A549 (cell line): ENCODE measurements at regions not wholly inside any gene's neighbourhood (a gene's known extent, or its start where the extent isn't known, plus 50 kb on each side); places are given as distances from the start of the nearest gene placed in this dataset.

Source experiments
- ATAC-seq, 2 experiments: fragments of 200-7000 bp in 1 of 2; fragments of >200 bp in 1 of 2; cut with Nextera tagmentation in 1 of 2; cut with Tn5 transposase in 1 of 2; 3 replicates each; pipeline versions ENCODE4 v1.8.0 to v1.9.1; 2018 to 2020; ENCODE audit warnings: mild to moderate bottlenecking in 1 of 2, moderate library complexity in 1 of 2
- CTCF ChIA-PET: fragments of 300-600 bp; sonication (Branson Sonifier 250); formaldehyde crosslinking; extraction: SDS; loops from one replicate; lab custom pipeline; 2021; ENCODE audit warnings: antibody characterized with exemption, inconsistent platforms; lab: Yijun Ruan, JAX
- POLR2A ChIA-PET: fragments of 350-600 bp; formaldehyde crosslinking; extraction: SDS; loops from one replicate; lab custom pipeline; 2021; ENCODE audit warnings: antibody characterized with exemption, inconsistent platforms; lab: Yijun Ruan, JAX
- DNase-seq, 2 experiments: peaks; one replicate each; pipeline versions ENCODE4 v3.0.0 to v3.0.0-alpha.2; 2011 to 2016; ENCODE audit warnings: low read depth in 1 of 2, low spot score in 1 of 2
- FAIRE-seq: peaks from 2 replicates; lab custom pipeline; 2011; peaks lifted over from hg19 to GRCh38; lab: Jason Lieb, UNC
- H3K27ac ChIP-seq, 2 experiments: fragments of >200 bp; sonication (Bioruptor Twin); formaldehyde crosslinking; 3 replicates each; pipeline ENCODE4 v1.5.1; 2016 to 2017
- H3K4me1 ChIP-seq: fragments of >200 bp; sonication (Bioruptor Twin); formaldehyde crosslinking; 3 replicates; pipeline ENCODE4 v1.6.1; 2016
- H3K4me2 ChIP-seq: fragments of >200 bp; sonication (Bioruptor Twin); formaldehyde crosslinking; 3 replicates; pipeline ENCODE4 v1.6.1; 2016
- H3K4me3 ChIP-seq: fragments of >200 bp; sonication (Bioruptor Twin); formaldehyde crosslinking; 3 replicates; pipeline ENCODE4 v1.5.1; 2016
- H3K9me3 ChIP-seq: fragments of >200 bp; sonication (Bioruptor Twin); formaldehyde crosslinking; 3 replicates; pipeline ENCODE4 v1.6.1; 2016
- CEBPB ChIP-seq, 2 experiments: fragments of >200 bp in 1 of 2; sonication (Bioruptor Twin) in 1 of 2; formaldehyde crosslinking in 1 of 2; IDR thresholded peaks; 2 replicates each; pipeline ENCODE4 v1.6.1; 2012 to 2016
- CHD2 ChIP-seq: fragments of 150-350 bp; IDR thresholded peaks from 2 replicates; pipeline ENCODE4 v1.6.1; 2014; ENCODE audit warnings: low read length; ENCODE audit not compliant: partially characterized antibody
- GATA3 ChIP-seq: IDR thresholded peaks from 2 replicates; pipeline ENCODE4 v1.6.1; 2012; ENCODE audit warnings: borderline replicate concordance
- HDAC2 ChIP-seq: fragments of 200-600 bp; sonication (generic); IDR thresholded peaks from 2 replicates; pipeline ENCODE4 v1.6.1; 2016
- JUN ChIP-seq, 2 experiments: fragments of >200 bp; sonication (Bioruptor Twin); formaldehyde crosslinking; IDR thresholded peaks; 2 replicates in 1 of 2; 3 replicates in 1 of 2; pipeline ENCODE4 v1.6.1; 2016 to 2017
- KDM1A ChIP-seq: fragments of 200-600 bp; sonication (generic); IDR thresholded peaks from 2 replicates; pipeline ENCODE4 v1.6.1; 2016; ENCODE audit warnings: low read depth, mild to moderate bottlenecking
- MAFK ChIP-seq: fragments of 450-650 bp; IDR thresholded peaks from 2 replicates; pipeline ENCODE4 v1.6.1; 2014; ENCODE audit not compliant: partially characterized antibody
- NR3C1 ChIP-seq: fragments of >200 bp; sonication (Bioruptor Twin); formaldehyde crosslinking; IDR thresholded peaks from 3 replicates; pipeline ENCODE4 v1.6.1; 2017
- RFX5 ChIP-seq: fragments of 450-650 bp; IDR thresholded peaks from 2 replicates; pipeline ENCODE4 v1.7.1; 2014; ENCODE audit warnings: antibody characterized with exemption, mild to moderate bottlenecking, moderate library complexity
- RNF2 ChIP-seq: fragments of 200-600 bp; sonication (generic); IDR thresholded peaks from 2 replicates; pipeline ENCODE4 v1.6.1; 2016; ENCODE audit warnings: low read depth, mild to moderate bottlenecking, antibody characterized with exemption, moderate library complexity, borderline replicate concordance
- TFCP2L1 ChIP-seq: fragments of 250-450 bp; sonication (Bioruptor Pico); IDR thresholded peaks from 2 replicates; pipeline ENCODE4 v1.5.0; 2021; ENCODE audit warnings: mild to moderate bottlenecking
- ZC3H11A ChIP-seq: fragments of 450-650 bp; IDR thresholded peaks from 2 replicates; pipeline ENCODE4 v1.6.1; 2014; ENCODE audit warnings: antibody characterized with exemption, mild to moderate bottlenecking
- WGBS: methylation state at CpG from one replicate; pipeline ENCODE4 v1.1.6; 2017; ENCODE audit errors: missing lambda C conversion rate; 5-methylcytosine and 5-hydroxymethylcytosine counted together
- TF ChIP-seq, protein P1 (sequence below): fragments of 450-650 bp; IDR thresholded peaks from 2 replicates; pipeline ENCODE4 v1.6.1; 2014; ENCODE audit warnings: antibody characterized with exemption
- TF ChIP-seq, protein P2 (sequence below): fragments of 250-450 bp; sonication (Bioruptor Pico); IDR thresholded peaks from 2 replicates; pipeline ENCODE4 v1.5.0; 2020; ENCODE audit warnings: low read depth, mild to moderate bottlenecking, moderate library complexity
- TF ChIP-seq, protein P3 (sequence below): fragments of >200 bp; sonication (Bioruptor Twin); formaldehyde crosslinking; IDR thresholded peaks from 3 replicates; pipeline ENCODE4 v1.5.1; 2016
- TF ChIP-seq, protein P4 (sequence below): IDR thresholded peaks from 2 replicates; pipeline ENCODE4 v1.6.1; 2012; ENCODE audit warnings: low read depth, borderline replicate concordance
- TF ChIP-seq, protein P5 (sequence below): fragments of >200 bp; sonication (Bioruptor Twin); formaldehyde crosslinking; IDR thresholded peaks from 2 replicates; pipeline ENCODE4 v1.6.1; 2016

DNA sequence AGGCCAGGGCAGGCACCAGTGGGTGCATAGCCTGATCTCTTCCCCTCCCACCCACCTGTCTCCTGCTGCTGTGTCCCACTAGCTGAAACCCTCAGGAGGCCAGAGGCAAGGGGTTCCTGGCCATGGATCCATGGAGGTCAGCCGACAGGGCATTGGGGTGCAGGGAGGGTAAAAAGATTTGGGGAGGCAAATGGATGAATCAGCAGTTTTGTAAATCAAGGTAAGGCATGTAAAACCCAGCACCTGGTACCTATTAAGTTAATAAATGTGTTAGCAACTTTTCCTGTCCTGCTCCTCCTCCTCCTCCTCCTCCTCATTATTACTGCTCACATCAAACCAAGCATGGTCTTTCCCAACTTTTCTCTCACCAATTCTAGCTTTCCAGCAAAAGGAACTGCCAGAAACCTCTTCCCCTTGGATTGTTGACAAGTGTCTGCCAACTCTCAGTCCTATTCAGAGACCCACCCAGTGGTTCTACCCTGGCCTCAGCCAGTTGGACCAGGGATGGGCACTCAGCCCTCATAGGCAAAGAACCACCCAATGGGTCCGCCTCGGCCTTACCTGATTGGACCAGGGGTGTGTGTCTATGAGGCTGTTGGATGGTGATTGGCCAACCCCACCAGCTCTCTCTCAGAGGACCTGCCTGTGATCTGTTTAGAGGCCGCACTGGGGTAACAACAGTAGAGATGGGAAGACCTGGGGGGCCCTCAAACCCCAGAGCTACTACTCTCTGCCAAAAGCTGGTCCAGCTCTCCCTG lies 155.7 kb upstream of the GSC start:
- H3K27ac ChIP-seq = no peak overlapping the region
- DNase-seq (no peak), FAIRE-seq (no peak), ATAC-seq (no peak)
- TF ChIP-seq MAFK = peak; percentile 76
- TF ChIP-seq ZC3H11A = no peak
- H3K4me3 ChIP-seq = no peak overlapping the region
- POLR2A ChIA-PET = no interaction called here
- WGBS = 75% methylated on average over 4 of the region's 4 CpGs
- no peak overlapping the region for H3K4me2 ChIP-seq
- H3K4me1 ChIP-seq = no peaks in the 10 kb centered on the region
- CTCF ChIA-PET = no interaction called here
- H3K9me3 ChIP-seq = no peaks in the 10 kb centered on the region

DNA sequence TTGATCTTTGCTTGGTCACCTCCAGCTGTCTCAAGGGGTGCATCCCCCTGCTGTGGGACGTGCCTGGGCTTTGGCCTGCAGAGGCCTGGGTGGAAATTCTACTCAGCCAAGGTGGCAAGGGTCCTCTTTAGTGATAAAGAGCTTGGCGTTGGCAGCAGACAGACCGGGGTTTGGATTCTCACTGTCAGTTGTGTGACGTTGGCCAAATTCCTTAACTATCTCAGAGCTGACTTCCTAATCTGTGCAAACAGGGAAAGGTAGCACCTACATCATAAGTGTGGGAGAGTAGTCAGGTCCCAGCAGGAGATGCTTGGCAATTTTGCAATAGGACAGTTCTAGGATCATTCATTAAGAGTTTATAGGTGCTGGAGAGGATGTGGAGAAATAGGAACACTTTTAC lies 154.3 kb upstream of the GSC start:
- H3K4me1 ChIP-seq = no peaks in the 10 kb centered on the region
- no peak for FAIRE-seq
- ATAC-seq = no peak
- POLR2A ChIA-PET = no interaction called here
- H3K9me3 ChIP-seq = no peaks in the 10 kb centered on the region
- H3K27ac ChIP-seq = no peak overlapping the region
- no peak for DNase-seq
- 65% methylated on average over 4 of the region's 4 CpGs for WGBS
- no peak overlapping the region for H3K4me2 ChIP-seq
- TF ChIP-seq RFX5 (no peak), NR3C1 (no peak), CHD2 (no peak)
- TF ChIP-seq, protein P1, sequence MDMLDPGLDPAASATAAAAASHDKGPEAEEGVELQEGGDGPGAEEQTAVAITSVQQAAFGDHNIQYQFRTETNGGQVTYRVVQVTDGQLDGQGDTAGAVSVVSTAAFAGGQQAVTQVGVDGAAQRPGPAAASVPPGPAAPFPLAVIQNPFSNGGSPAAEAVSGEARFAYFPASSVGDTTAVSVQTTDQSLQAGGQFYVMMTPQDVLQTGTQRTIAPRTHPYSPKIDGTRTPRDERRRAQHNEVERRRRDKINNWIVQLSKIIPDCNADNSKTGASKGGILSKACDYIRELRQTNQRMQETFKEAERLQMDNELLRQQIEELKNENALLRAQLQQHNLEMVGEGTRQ = no peak
- TF ChIP-seq, protein P2, sequence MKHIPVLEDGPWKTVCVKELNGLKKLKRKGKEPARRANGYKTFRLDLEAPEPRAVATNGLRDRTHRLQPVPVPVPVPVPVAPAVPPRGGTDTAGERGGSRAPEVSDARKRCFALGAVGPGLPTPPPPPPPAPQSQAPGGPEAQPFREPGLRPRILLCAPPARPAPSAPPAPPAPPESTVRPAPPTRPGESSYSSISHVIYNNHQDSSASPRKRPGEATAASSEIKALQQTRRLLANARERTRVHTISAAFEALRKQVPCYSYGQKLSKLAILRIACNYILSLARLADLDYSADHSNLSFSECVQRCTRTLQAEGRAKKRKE (CRISPR knock-in tag) = no peak
- TF ChIP-seq, all 56 proteins: peak for 0
- CTCF ChIA-PET = no interaction called here
- H3K4me3 ChIP-seq = no peak overlapping the region

DNA sequence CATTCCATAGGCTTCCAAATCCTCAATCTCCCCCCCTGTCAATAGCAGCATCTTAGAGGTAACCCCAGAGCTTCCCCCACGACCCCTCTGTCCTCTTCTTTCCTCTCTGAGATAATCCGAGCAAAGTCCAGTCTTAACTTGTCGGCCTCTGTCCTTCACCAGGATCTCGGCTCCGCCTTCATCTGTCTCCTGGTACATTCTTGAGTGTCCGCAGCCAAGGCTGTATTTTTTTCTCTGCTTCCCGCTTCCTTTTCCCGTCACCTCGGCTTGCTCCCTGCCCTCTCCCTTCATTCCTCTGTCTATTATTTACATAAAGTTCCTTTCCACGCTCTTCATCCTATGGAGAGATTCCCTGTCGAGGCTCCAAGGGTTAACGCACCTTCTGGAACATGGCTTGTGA lies 153.9 kb upstream of the GSC start:
- DNase-seq = no peak
- 47% methylated on average over 12 of the region's 12 CpGs for WGBS
- Histone ChIP-seq H3K4me2 (no peak overlapping the region), H3K27ac (no peak overlapping the region), H3K4me1 (no peaks in the 10 kb centered on the region), H3K9me3 (no peaks in the 10 kb centered on the region), H3K4me3 (no peak overlapping the region)
- TF ChIP-seq RNF2 (no peak), KDM1A (no peak), CHD2 (no peak), JUN (IDR thresholded peaks at IDR 0.05) (no peak), MAFK (no peak), GATA3 (no peak), HDAC2 (no peak), TFCP2L1 (no peak), RFX5 (no peak), CEBPB (IDR thresholded peaks at IDR 0.05) (no peak)
- TF ChIP-seq, protein P3, sequence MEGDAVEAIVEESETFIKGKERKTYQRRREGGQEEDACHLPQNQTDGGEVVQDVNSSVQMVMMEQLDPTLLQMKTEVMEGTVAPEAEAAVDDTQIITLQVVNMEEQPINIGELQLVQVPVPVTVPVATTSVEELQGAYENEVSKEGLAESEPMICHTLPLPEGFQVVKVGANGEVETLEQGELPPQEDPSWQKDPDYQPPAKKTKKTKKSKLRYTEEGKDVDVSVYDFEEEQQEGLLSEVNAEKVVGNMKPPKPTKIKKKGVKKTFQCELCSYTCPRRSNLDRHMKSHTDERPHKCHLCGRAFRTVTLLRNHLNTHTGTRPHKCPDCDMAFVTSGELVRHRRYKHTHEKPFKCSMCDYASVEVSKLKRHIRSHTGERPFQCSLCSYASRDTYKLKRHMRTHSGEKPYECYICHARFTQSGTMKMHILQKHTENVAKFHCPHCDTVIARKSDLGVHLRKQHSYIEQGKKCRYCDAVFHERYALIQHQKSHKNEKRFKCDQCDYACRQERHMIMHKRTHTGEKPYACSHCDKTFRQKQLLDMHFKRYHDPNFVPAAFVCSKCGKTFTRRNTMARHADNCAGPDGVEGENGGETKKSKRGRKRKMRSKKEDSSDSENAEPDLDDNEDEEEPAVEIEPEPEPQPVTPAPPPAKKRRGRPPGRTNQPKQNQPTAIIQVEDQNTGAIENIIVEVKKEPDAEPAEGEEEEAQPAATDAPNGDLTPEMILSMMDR = no peak
- TF ChIP-seq, protein P4, sequence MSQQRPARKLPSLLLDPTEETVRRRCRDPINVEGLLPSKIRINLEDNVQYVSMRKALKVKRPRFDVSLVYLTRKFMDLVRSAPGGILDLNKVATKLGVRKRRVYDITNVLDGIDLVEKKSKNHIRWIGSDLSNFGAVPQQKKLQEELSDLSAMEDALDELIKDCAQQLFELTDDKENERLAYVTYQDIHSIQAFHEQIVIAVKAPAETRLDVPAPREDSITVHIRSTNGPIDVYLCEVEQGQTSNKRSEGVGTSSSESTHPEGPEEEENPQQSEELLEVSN = no peak
- TF ChIP-seq, protein P5, sequence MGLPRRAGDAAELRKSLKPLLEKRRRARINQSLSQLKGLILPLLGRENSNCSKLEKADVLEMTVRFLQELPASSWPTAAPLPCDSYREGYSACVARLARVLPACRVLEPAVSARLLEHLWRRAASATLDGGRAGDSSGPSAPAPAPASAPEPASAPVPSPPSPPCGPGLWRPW = no peak
- ChIA-PET POLR2A (no interaction called here), CTCF (no interaction called here)
- no peak for FAIRE-seq
- ATAC-seq = no peak
